Lower lobe of right lung (tissue), 2 donors: ENCODE measurements at regions not wholly inside any gene's neighbourhood (a gene's known extent, or its start where the extent isn't known, plus 50 kb on each side); places are given as distances from the start of the nearest gene placed in this dataset.

Source experiments
- ATAC-seq, 2 donors: fragments of 200-7000 bp; cut with Tn5 transposase; one replicate each; pipeline ENCODE4 v1.9.1; 2020 to 2022; ENCODE audit warnings: mild to moderate bottlenecking in 2 of 2, moderate library complexity in 2 of 2
- DNase-seq: peaks from one replicate; pipeline ENCODE4 v3.0.0-alpha.2; 2020
- H3K27ac ChIP-seq: fragments of 200-600 bp; one replicate; pipeline ENCODE4 v1.8.0; 2022
- H3K27me3 ChIP-seq: fragments of 200-600 bp; one replicate; pipeline ENCODE4 v1.8.0; 2022; ENCODE audit warnings: low read depth
- H3K36me3 ChIP-seq: fragments of 200-600 bp; one replicate; pipeline ENCODE4 v1.8.0; 2022; ENCODE audit warnings: mild to moderate bottlenecking
- H3K4me1 ChIP-seq: fragments of 200-600 bp; one replicate; pipeline ENCODE4 v1.8.0; 2022
- H3K4me3 ChIP-seq: fragments of 200-600 bp; one replicate; pipeline ENCODE4 v1.8.0; 2022; ENCODE audit warnings: mild to moderate bottlenecking
- H3K9me3 ChIP-seq: fragments of 200-600 bp; one replicate; pipeline ENCODE4 v1.8.0; 2022
- CTCF ChIP-seq: fragments of 200-600 bp; IDR thresholded peaks from one replicate; pipeline ENCODE4 v1.8.0; 2022; ENCODE audit warnings: antibody characterized with exemption, mild to moderate bottlenecking
- intact Hi-C: fragments of 100-400 bp; cut with DNase I; formaldehyde crosslinking; loops from one replicate; pipeline ENCODE4 v1.11.0; 2022
- donor health status: DM: no; HTN: yes; CAD: no; lungs with severe emphysema.

- DNase-seq (no peak), ATAC-seq (no peak)
- H3K9me3 ChIP-seq: no peaks in the 10 kb centered on the region
- no peak for TF ChIP-seq CTCF
- no peaks in the 10 kb centered on the region for H3K4me1 ChIP-seq
- no peaks in the 10 kb centered on the region for H3K27me3 ChIP-seq
- H3K4me3 ChIP-seq: no peak overlapping the region
- H3K27ac ChIP-seq: no peak overlapping the region
- no peaks in the 10 kb centered on the region for H3K36me3 ChIP-seq
- intact Hi-C loops: no loop called here
These were observed 77.3 kb upstream of the ANO6 start for GRCh38 chr12:45138609-45139008.

- no peaks in the 10 kb centered on the region for H3K36me3 ChIP-seq
- H3K4me1 ChIP-seq: no peaks in the 10 kb centered on the region
- no peak overlapping the region for H3K27ac ChIP-seq
- H3K4me3 ChIP-seq: no peak overlapping the region
- H3K9me3 ChIP-seq: peaks cover 10% of the 10 kb centered on the region
- H3K27me3 ChIP-seq: no peaks in the 10 kb centered on the region
- no peak for TF ChIP-seq CTCF
- ATAC-seq (no peak), DNase-seq (no peak)
- intact Hi-C loops: no loop called here
These were observed 67.9 kb upstream of the ANO6 start for GRCh38 chr12:45148006-45148405.

GRCh38 chr12:45148619-45149018 lies 67.3 kb upstream of the ANO6 start:
- H3K36me3 ChIP-seq: no peaks in the 10 kb centered on the region
- no peaks in the 10 kb centered on the region for H3K27me3 ChIP-seq
- ATAC-seq (no peak), DNase-seq (no peak)
- H3K27ac ChIP-seq: no peak overlapping the region
- no peak for TF ChIP-seq CTCF
- no peaks in the 10 kb centered on the region for H3K4me1 ChIP-seq
- H3K9me3 ChIP-seq: peaks cover 10% of the 10 kb centered on the region
- H3K4me3 ChIP-seq: no peak overlapping the region
- intact Hi-C loops: no loop called here

GRCh38 chr12:45165284-45165683 lies 50.6 kb upstream of the ANO6 start:
- intact Hi-C loops: no loop called here
- no peaks in the 10 kb centered on the region for H3K9me3 ChIP-seq
- H3K4me3 ChIP-seq: no peak overlapping the region
- no peak for TF ChIP-seq CTCF
- no peak overlapping the region for H3K27ac ChIP-seq
- DNase-seq (no peak), ATAC-seq (peak in 1 of 2 donors; percentile 39)
- H3K4me1 ChIP-seq: peaks cover 10% of the 10 kb centered on the region
- H3K36me3 ChIP-seq: no peaks in the 10 kb centered on the region
- H3K27me3 ChIP-seq: no peaks in the 10 kb centered on the region

GRCh38 chr12:45166056-45166455 lies 49.8 kb upstream of the ANO6 start:
- ATAC-seq: peak; percentile 24 to 30
- Histone ChIP-seq H3K9me3 (no peaks in the 10 kb centered on the region), H3K4me1 (peaks cover 10% of the 10 kb centered on the region), H3K4me3 (no peak overlapping the region), H3K36me3 (no peaks in the 10 kb centered on the region), H3K27ac (no peak overlapping the region), H3K27me3 (no peaks in the 10 kb centered on the region)
- intact Hi-C loops: no loop called here
- DNase-seq: no peak
- TF ChIP-seq CTCF: no peak
